ENCODE measurements at regions not wholly inside any gene's neighbourhood (a gene's known extent, or its start where the extent isn't known, plus 50 kb on each side); places are given as distances from the start of the nearest gene placed in this dataset.

- no TSS peak for BruUV-seq (replicated peaks)
- in situ Hi-C loops (cut with MboI) (no loop called here), intact Hi-C loops (cut with micrococcal nuclease) (no loop called here)
- FAIRE-seq = no peak
- TF ChIP-seq ZBTB43 (CRISPR knock-in tag; IDR thresholded peaks at IDR 0.05) (no peak), POLR3G (IDR thresholded peaks at IDR 0.05; ENCODE audit: extremely low read depth, insufficient read length, insufficient replicate concordance) (no peak), NFYB (IDR thresholded peaks at IDR 0.05; ENCODE audit: extremely low read depth, insufficient read length) (no peak), ZFP36 (IDR thresholded peaks at IDR 0.05; ENCODE audit: low read depth, low read length, partially characterized antibody) (no peak), CHCHD3 (CRISPR knock-in tag; IDR thresholded peaks at IDR 0.05) (no peak)
- TF ChIP-seq, protein P1, sequence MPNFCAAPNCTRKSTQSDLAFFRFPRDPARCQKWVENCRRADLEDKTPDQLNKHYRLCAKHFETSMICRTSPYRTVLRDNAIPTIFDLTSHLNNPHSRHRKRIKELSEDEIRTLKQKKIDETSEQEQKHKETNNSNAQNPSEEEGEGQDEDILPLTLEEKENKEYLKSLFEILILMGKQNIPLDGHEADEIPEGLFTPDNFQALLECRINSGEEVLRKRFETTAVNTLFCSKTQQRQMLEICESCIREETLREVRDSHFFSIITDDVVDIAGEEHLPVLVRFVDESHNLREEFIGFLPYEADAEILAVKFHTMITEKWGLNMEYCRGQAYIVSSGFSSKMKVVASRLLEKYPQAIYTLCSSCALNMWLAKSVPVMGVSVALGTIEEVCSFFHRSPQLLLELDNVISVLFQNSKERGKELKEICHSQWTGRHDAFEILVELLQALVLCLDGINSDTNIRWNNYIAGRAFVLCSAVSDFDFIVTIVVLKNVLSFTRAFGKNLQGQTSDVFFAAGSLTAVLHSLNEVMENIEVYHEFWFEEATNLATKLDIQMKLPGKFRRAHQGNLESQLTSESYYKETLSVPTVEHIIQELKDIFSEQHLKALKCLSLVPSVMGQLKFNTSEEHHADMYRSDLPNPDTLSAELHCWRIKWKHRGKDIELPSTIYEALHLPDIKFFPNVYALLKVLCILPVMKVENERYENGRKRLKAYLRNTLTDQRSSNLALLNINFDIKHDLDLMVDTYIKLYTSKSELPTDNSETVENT (CRISPR knock-in tag; IDR thresholded peaks at IDR 0.05) = no peak
- no peaks in the 10 kb centered on the region for H3K27me3 ChIP-seq (ENCODE audit: control insufficient read depth in 2 of 2, insufficient read depth in 2 of 2, low read length in 2 of 2)
- 0% methylated on average over 1 of the region's 1 CpG for WGBS (ENCODE audit: insufficient coverage, low coverage, missing lambda C conversion rate)
- H3K4me3 ChIP-seq = no peak overlapping the region
- H3K79me2 ChIP-seq (ENCODE audit: control insufficient read depth, insufficient read depth, low read length) = no peaks in the 10 kb centered on the region
- no peaks in the 10 kb centered on the region for H3K9me1 ChIP-seq (ENCODE audit: control insufficient read depth, insufficient read depth, low read length)
- H3K27ac ChIP-seq (ENCODE audit: extremely low read depth, low read depth, low read length) = no peak overlapping the region
- H3K4me2 ChIP-seq (ENCODE audit: insufficient read depth, low read length) = no peak overlapping the region
- H3K9me3 ChIP-seq (replicated peaks; ENCODE audit: control insufficient read depth, insufficient read depth, low read depth, low read length) = no peaks in the 10 kb centered on the region
- POLR2A ChIA-PET = no interaction called here
- H3K4me1 ChIP-seq (replicated peaks in 1 of 2; ENCODE audit: control insufficient read depth in 2 of 2, insufficient read depth in 2 of 2, low read length in 2 of 2) = no peaks in the 10 kb centered on the region
- H4K20me1 ChIP-seq (replicated peaks; ENCODE audit: control insufficient read depth, insufficient read depth, low read length) = no peaks in the 10 kb centered on the region
- H3K36me3 ChIP-seq (ENCODE audit: control insufficient read depth, insufficient read depth, low read length) = no peaks in the 10 kb centered on the region
- H2AFZ ChIP-seq (ENCODE audit: low read depth, low read length) = no peak overlapping the region
- H3K9ac ChIP-seq (ENCODE audit: insufficient read depth in 1 of 2, low read depth in 2 of 2, low read length in 2 of 2) = no peak overlapping the region
- no peak for DNase-seq (ENCODE audit: extremely low read depth in 1 of 4, low spot score in 3 of 4)
- CTCF ChIA-PET (ENCODE audit: low intra/inter-chr PET ratio) = no interaction called here
- ATAC-seq = no peak
Observed at GRCh38 chr5:35488055-35488454, 129.6 kb upstream of the SPEF2 start.
